Stimulated activated naive CD8-positive, alpha-beta T cell treated with anti-CD3 and anti-CD28 coated beads, Interleukin-15, Interleukin-2, amounts not matched to agents 100 ng/mL and 50 ng/mL, for 24 hours (primary cell): ENCODE measurements at regions not wholly inside any gene's neighbourhood (a gene's known extent, or its start where the extent isn't known, plus 50 kb on each side); places are given as distances from the start of the nearest gene placed in this dataset.

ENCODE experiments used
- H3K27ac Mint-ChIP-seq: one replicate; pipeline ENCODE4 v1.8.0; 2021; ENCODE audit warnings: mild to moderate bottlenecking, mixed read lengths
- H3K27me3 Mint-ChIP-seq: one replicate; pipeline ENCODE4 v1.8.0; 2021; ENCODE audit warnings: mixed read lengths
- H3K36me3 Mint-ChIP-seq: one replicate; pipeline ENCODE4 v1.8.0; 2021; ENCODE audit warnings: low read depth, mixed read lengths
- H3K4me1 Mint-ChIP-seq: one replicate; pipeline ENCODE4 v1.8.0; 2021; ENCODE audit warnings: low read depth, mixed read lengths
- H3K4me3 Mint-ChIP-seq: one replicate; pipeline ENCODE4 v1.8.0; 2021; ENCODE audit warnings: mild to moderate bottlenecking, mixed read lengths
- H3K9me3 Mint-ChIP-seq: one replicate; pipeline ENCODE4 v1.8.0; 2021; ENCODE audit warnings: mixed read lengths

GRCh38 chr2:40953341-40953740 lies 501.5 kb upstream of the SLC8A1 start:
- H3K36me3 Mint-ChIP-seq = no peaks in the 10 kb centered on the region
- no peak overlapping the region for H3K4me3 Mint-ChIP-seq
- no peak overlapping the region for H3K27ac Mint-ChIP-seq
- H3K27me3 Mint-ChIP-seq = no peaks in the 10 kb centered on the region
- H3K9me3 Mint-ChIP-seq = peaks cover 6% of the 10 kb centered on the region
- H3K4me1 Mint-ChIP-seq = no peaks in the 10 kb centered on the region

- Mint-ChIP-seq H3K4me1 (no peaks in the 10 kb centered on the region), H3K36me3 (no peaks in the 10 kb centered on the region), H3K9me3 (peaks cover 6% of the 10 kb centered on the region), H3K27ac (no peak overlapping the region), H3K4me3 (no peak overlapping the region), H3K27me3 (no peaks in the 10 kb centered on the region)
Observed at GRCh38 chr2:40955042-40955441, 503.2 kb upstream of the SLC8A1 start.

GRCh38 chr2:40955635-40956034 lies 503.7 kb upstream of the SLC8A1 start:
- Mint-ChIP-seq H3K27ac (no peak overlapping the region), H3K9me3 (peaks cover 6% of the 10 kb centered on the region), H3K4me1 (no peaks in the 10 kb centered on the region), H3K27me3 (no peaks in the 10 kb centered on the region), H3K4me3 (no peak overlapping the region), H3K36me3 (no peaks in the 10 kb centered on the region)

GRCh38 chr2:40957508-40957907 lies 505.6 kb upstream of the SLC8A1 start:
- no peak overlapping the region for H3K27ac Mint-ChIP-seq
- no peaks in the 10 kb centered on the region for H3K27me3 Mint-ChIP-seq
- peaks cover 6% of the 10 kb centered on the region for H3K9me3 Mint-ChIP-seq
- no peaks in the 10 kb centered on the region for H3K4me1 Mint-ChIP-seq
- no peak overlapping the region for H3K4me3 Mint-ChIP-seq
- no peaks in the 10 kb centered on the region for H3K36me3 Mint-ChIP-seq

GRCh38 chr2:40962026-40962425 lies 510.1 kb upstream of the SLC8A1 start:
- Mint-ChIP-seq H3K36me3 (no peaks in the 10 kb centered on the region), H3K27ac (no peak overlapping the region), H3K9me3 (peaks cover 14% of the 10 kb centered on the region), H3K4me3 (no peak overlapping the region), H3K4me1 (no peaks in the 10 kb centered on the region), H3K27me3 (no peaks in the 10 kb centered on the region)

- H3K27me3 Mint-ChIP-seq = no peaks in the 10 kb centered on the region
- H3K36me3 Mint-ChIP-seq = no peaks in the 10 kb centered on the region
- no peaks in the 10 kb centered on the region for H3K4me1 Mint-ChIP-seq
- H3K9me3 Mint-ChIP-seq = peaks cover 14% of the 10 kb centered on the region
- H3K27ac Mint-ChIP-seq = no peak overlapping the region
- H3K4me3 Mint-ChIP-seq = no peak overlapping the region
Observed at GRCh38 chr2:40964509-40965250, 512.8 kb upstream of the SLC8A1 start.

- Mint-ChIP-seq H3K4me1 (no peaks in the 10 kb centered on the region), H3K27ac (no peak overlapping the region), H3K9me3 (peaks cover 14% of the 10 kb centered on the region), H3K36me3 (no peaks in the 10 kb centered on the region), H3K4me3 (no peak overlapping the region), H3K27me3 (no peaks in the 10 kb centered on the region)
Observed at GRCh38 chr2:40967451-40967850, 515.6 kb upstream of the SLC8A1 start.

GRCh38 chr2:40975151-40975550 lies 523.3 kb upstream of the SLC8A1 start:
- Mint-ChIP-seq H3K27ac (no peak overlapping the region), H3K4me1 (no peaks in the 10 kb centered on the region), H3K27me3 (no peaks in the 10 kb centered on the region), H3K4me3 (no peak overlapping the region), H3K36me3 (no peaks in the 10 kb centered on the region), H3K9me3 (no peaks in the 10 kb centered on the region)

- Mint-ChIP-seq H3K4me3 (no peak overlapping the region), H3K36me3 (no peaks in the 10 kb centered on the region), H3K4me1 (no peaks in the 10 kb centered on the region), H3K9me3 (peaks cover 7% of the 10 kb centered on the region), H3K27me3 (no peaks in the 10 kb centered on the region), H3K27ac (no peak overlapping the region)
Observed at GRCh38 chr2:40997362-40997761, 545.5 kb upstream of the SLC8A1 start.

- peaks cover 7% of the 10 kb centered on the region for H3K9me3 Mint-ChIP-seq
- H3K36me3 Mint-ChIP-seq = no peaks in the 10 kb centered on the region
- no peak overlapping the region for H3K4me3 Mint-ChIP-seq
- H3K27me3 Mint-ChIP-seq = no peaks in the 10 kb centered on the region
- no peaks in the 10 kb centered on the region for H3K4me1 Mint-ChIP-seq
- no peak overlapping the region for H3K27ac Mint-ChIP-seq
Observed at GRCh38 chr2:41000374-41000773, 548.5 kb upstream of the SLC8A1 start.

- no peak overlapping the region for H3K27ac Mint-ChIP-seq
- H3K9me3 Mint-ChIP-seq = peaks cover 7% of the 10 kb centered on the region
- H3K4me3 Mint-ChIP-seq = no peak overlapping the region
- H3K36me3 Mint-ChIP-seq = no peaks in the 10 kb centered on the region
- no peaks in the 10 kb centered on the region for H3K27me3 Mint-ChIP-seq
- no peaks in the 10 kb centered on the region for H3K4me1 Mint-ChIP-seq
Observed at GRCh38 chr2:41000906-41001305, 549.0 kb upstream of the SLC8A1 start.

GRCh38 chr2:41004700-41005099 lies 552.8 kb upstream of the SLC8A1 start:
- no peaks in the 10 kb centered on the region for H3K36me3 Mint-ChIP-seq
- H3K27me3 Mint-ChIP-seq = no peaks in the 10 kb centered on the region
- H3K4me1 Mint-ChIP-seq = no peaks in the 10 kb centered on the region
- no peaks in the 10 kb centered on the region for H3K9me3 Mint-ChIP-seq
- no peak overlapping the region for H3K4me3 Mint-ChIP-seq
- no peak overlapping the region for H3K27ac Mint-ChIP-seq

GRCh38 chr2:41020358-41020757 lies 568.5 kb upstream of the SLC8A1 start:
- H3K27me3 Mint-ChIP-seq = no peaks in the 10 kb centered on the region
- no peaks in the 10 kb centered on the region for H3K9me3 Mint-ChIP-seq
- H3K27ac Mint-ChIP-seq = no peak overlapping the region
- no peak overlapping the region for H3K4me3 Mint-ChIP-seq
- no peaks in the 10 kb centered on the region for H3K4me1 Mint-ChIP-seq
- H3K36me3 Mint-ChIP-seq = no peaks in the 10 kb centered on the region

- H3K9me3 Mint-ChIP-seq = no peaks in the 10 kb centered on the region
- no peaks in the 10 kb centered on the region for H3K27me3 Mint-ChIP-seq
- H3K36me3 Mint-ChIP-seq = no peaks in the 10 kb centered on the region
- no peak overlapping the region for H3K27ac Mint-ChIP-seq
- no peak overlapping the region for H3K4me3 Mint-ChIP-seq
- no peaks in the 10 kb centered on the region for H3K4me1 Mint-ChIP-seq
Observed at GRCh38 chr2:41024816-41025215, 572.9 kb upstream of the SLC8A1 start.

GRCh38 chr2:41026613-41027012 lies 574.7 kb upstream of the SLC8A1 start:
- Mint-ChIP-seq H3K9me3 (peaks cover 5% of the 10 kb centered on the region), H3K27ac (no peak overlapping the region), H3K27me3 (no peaks in the 10 kb centered on the region), H3K4me3 (no peak overlapping the region), H3K36me3 (no peaks in the 10 kb centered on the region), H3K4me1 (no peaks in the 10 kb centered on the region)

GRCh38 chr2:41027095-41027494 lies 575.2 kb upstream of the SLC8A1 start:
- Mint-ChIP-seq H3K9me3 (peaks cover 5% of the 10 kb centered on the region), H3K27me3 (no peaks in the 10 kb centered on the region), H3K27ac (no peak overlapping the region), H3K4me3 (no peak overlapping the region), H3K36me3 (no peaks in the 10 kb centered on the region), H3K4me1 (no peaks in the 10 kb centered on the region)
